ENCODE measurements at regions not wholly inside any gene's neighbourhood (a gene's known extent, or its start where the extent isn't known, plus 50 kb on each side); places are given as distances from the start of the nearest gene placed in this dataset.

DNA sequence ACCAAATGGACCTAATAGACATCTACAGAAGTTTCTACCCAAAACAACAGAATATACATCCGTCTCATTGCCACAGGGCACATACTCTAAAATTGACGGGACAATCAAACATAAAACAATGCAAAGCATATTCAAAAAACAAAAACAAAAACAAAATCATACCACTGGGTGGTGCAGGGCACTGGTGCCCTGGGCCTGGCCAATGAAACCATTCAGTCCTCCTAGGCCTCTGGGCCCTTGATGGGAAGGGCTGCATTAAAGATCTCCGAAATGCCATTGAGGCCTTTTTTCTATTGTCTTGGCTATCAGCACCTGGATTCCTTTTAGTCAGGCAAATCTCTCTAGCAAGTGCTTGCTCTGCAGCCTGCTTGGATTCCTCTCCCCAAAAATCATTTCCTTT, 213.9 kb upstream of the ZCCHC13 start:
- Histone ChIP-seq H3K4me1 (ENCODE audit: control insufficient read depth, insufficient read depth, low read length) (no peaks in the 10 kb centered on the region), H4K20me1 (ENCODE audit: insufficient read depth, low read length) (no peaks in the 10 kb centered on the region), H3K4ac (ENCODE audit: low read depth, low read length) (no peak overlapping the region), H3K27ac (ENCODE audit: insufficient read depth, low read length) (no peak overlapping the region), H3K4me2 (ENCODE audit: low read depth, low read length) (no peak overlapping the region), H2AFZ (replicated peaks; ENCODE audit: low read length, poor library complexity) (no peak overlapping the region), H3K18ac (ENCODE audit: low read depth, low read length) (no peak overlapping the region), H3K56ac (ENCODE audit: extremely low read depth, insufficient read depth, low read length) (no peak overlapping the region), H2BK120ac (ENCODE audit: low read depth, low read length) (no peak overlapping the region), H2BK20ac (ENCODE audit: low read depth, low read length) (no peak overlapping the region), H2BK5ac (ENCODE audit: low read depth, low read length, poor library complexity, severe bottlenecking) (no peak overlapping the region), H4K5ac (ENCODE audit: low read depth, low read length) (no peak overlapping the region), H3K36me3 (ENCODE audit: control insufficient read depth, insufficient read depth, low read length) (no peaks in the 10 kb centered on the region), H3K27me3 (ENCODE audit: control insufficient read depth, insufficient read depth, low read length) (peaks cover 3% of the 10 kb centered on the region; the same call in 1 of the 2 replicates), H4K8ac (ENCODE audit: low read depth in 2 of 2, low read length in 2 of 2) (no peak overlapping the region), H2AK9ac (replicated peaks; ENCODE audit: low read depth, low read length, poor library complexity) (no peak overlapping the region), H3K4me3 (ENCODE audit: insufficient read depth, low read depth, low read length) (no peak overlapping the region), H3K23ac (ENCODE audit: low read depth, low read length) (no peak overlapping the region), H2BK15ac (ENCODE audit: low read depth, low read length) (no peak overlapping the region), H2AK5ac (ENCODE audit: low read depth, low read length) (no peak overlapping the region), H3K9me1 (ENCODE audit: insufficient read depth, low read length) (peaks cover 3% of the 10 kb centered on the region; the same call in 1 of the 2 replicates), H4K91ac (ENCODE audit: insufficient read depth, low read depth, low read length) (no peak overlapping the region), H3K14ac (replicated peaks; ENCODE audit: low read depth, low read length) (no peak overlapping the region), H3K79me1 (ENCODE audit: low read depth in 1 of 2, low read length in 2 of 2) (no peaks in the 10 kb centered on the region; a peak in 1 of 4 replicates), H3K9me3 (ENCODE audit: control insufficient read depth, insufficient read depth, low read length) (peaks cover 3% of the 10 kb centered on the region; the same call in 1 of the 2 replicates), H3K9ac (ENCODE audit: low read depth, low read length) (no peak overlapping the region)
- no peak for DNase-seq
- ChIA-PET CTCF (no interaction called here), POLR2A (ENCODE audit: unreplicated experiment) (no interaction called here)
- intact Hi-C loops (cut with micrococcal nuclease) = no loop called here
- dilution Hi-C loops (cut with HindIII; ENCODE audit: low sequenced_read_pairs, unreplicated experiment) = no loop called here
- TF ChIP-seq POLR2A (IDR thresholded peaks at IDR 0.05; ENCODE audit: low read depth, low read length) (no peak), FOS (IDR thresholded peaks at IDR 0.05; ENCODE audit: low read depth, low read length) (no peak), CEBPB (IDR thresholded peaks at IDR 0.05; ENCODE audit: low read depth, low read length) (no peak), CHD1 (IDR thresholded peaks at IDR 0.05; ENCODE audit: low read depth, low read length) (no peak), RCOR1 (IDR thresholded peaks at IDR 0.05; ENCODE audit: insufficient replicate concordance, low read length) (no peak), MAFK (IDR thresholded peaks at IDR 0.05; ENCODE audit: low read depth, low read length) (no peak), RFX5 (IDR thresholded peaks at IDR 0.05; ENCODE audit: low read depth, low read length) (no peak), BHLHE40 (IDR thresholded peaks at IDR 0.05; ENCODE audit: low read depth, low read length) (no peak), RAD21 (IDR thresholded peaks at IDR 0.05; ENCODE audit: low read length) (no peak), SMC3 (IDR thresholded peaks at IDR 0.05; ENCODE audit: low read depth, low read length) (no peak), MXI1 (IDR thresholded peaks at IDR 0.05; ENCODE audit: borderline replicate concordance, low read depth, low read length) (no peak), MAZ (IDR thresholded peaks at IDR 0.05; ENCODE audit: borderline replicate concordance, low read depth, low read length) (no peak), NFE2L2 (IDR thresholded peaks at IDR 0.05; ENCODE audit: low read depth, low read length) (no peak)
- TF ChIP-seq, protein P1, sequence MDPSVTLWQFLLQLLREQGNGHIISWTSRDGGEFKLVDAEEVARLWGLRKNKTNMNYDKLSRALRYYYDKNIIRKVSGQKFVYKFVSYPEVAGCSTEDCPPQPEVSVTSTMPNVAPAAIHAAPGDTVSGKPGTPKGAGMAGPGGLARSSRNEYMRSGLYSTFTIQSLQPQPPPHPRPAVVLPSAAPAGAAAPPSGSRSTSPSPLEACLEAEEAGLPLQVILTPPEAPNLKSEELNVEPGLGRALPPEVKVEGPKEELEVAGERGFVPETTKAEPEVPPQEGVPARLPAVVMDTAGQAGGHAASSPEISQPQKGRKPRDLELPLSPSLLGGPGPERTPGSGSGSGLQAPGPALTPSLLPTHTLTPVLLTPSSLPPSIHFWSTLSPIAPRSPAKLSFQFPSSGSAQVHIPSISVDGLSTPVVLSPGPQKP (IDR thresholded peaks at IDR 0.05; ENCODE audit: borderline replicate concordance, low read depth, low read length) = no peak
- TF ChIP-seq, protein P2, sequence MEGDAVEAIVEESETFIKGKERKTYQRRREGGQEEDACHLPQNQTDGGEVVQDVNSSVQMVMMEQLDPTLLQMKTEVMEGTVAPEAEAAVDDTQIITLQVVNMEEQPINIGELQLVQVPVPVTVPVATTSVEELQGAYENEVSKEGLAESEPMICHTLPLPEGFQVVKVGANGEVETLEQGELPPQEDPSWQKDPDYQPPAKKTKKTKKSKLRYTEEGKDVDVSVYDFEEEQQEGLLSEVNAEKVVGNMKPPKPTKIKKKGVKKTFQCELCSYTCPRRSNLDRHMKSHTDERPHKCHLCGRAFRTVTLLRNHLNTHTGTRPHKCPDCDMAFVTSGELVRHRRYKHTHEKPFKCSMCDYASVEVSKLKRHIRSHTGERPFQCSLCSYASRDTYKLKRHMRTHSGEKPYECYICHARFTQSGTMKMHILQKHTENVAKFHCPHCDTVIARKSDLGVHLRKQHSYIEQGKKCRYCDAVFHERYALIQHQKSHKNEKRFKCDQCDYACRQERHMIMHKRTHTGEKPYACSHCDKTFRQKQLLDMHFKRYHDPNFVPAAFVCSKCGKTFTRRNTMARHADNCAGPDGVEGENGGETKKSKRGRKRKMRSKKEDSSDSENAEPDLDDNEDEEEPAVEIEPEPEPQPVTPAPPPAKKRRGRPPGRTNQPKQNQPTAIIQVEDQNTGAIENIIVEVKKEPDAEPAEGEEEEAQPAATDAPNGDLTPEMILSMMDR (conservative IDR thresholded peaks at IDR 0.05; ENCODE audit: low read depth, low read length) = no peak
- TF ChIP-seq, protein P3, sequence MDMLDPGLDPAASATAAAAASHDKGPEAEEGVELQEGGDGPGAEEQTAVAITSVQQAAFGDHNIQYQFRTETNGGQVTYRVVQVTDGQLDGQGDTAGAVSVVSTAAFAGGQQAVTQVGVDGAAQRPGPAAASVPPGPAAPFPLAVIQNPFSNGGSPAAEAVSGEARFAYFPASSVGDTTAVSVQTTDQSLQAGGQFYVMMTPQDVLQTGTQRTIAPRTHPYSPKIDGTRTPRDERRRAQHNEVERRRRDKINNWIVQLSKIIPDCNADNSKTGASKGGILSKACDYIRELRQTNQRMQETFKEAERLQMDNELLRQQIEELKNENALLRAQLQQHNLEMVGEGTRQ (IDR thresholded peaks at IDR 0.05; ENCODE audit: low read depth, low read length) = no peak
- WGBS, 2 experiments (ENCODE audit: extremely low coverage in 2 of 2, insufficient read length in 1 of 2) = no CpG with 5 or more reads among the region's 3 CpGs
- ATAC-seq (ENCODE audit: low read depth) = no peak
- no TSS peak for BruUV-seq (replicated peaks)
- in situ Hi-C loops (cut with MboI; ENCODE audit: low sequenced_read_pairs) = no loop called here

All from IMR-90 (cell line).